Progenitor cell of endocrine pancreas (in vitro differentiated cells): ENCODE measurements at regions not wholly inside any gene's neighbourhood (a gene's known extent, or its start where the extent isn't known, plus 50 kb on each side); places are given as distances from the start of the nearest gene placed in this dataset.
A peak's percentile ranks its signal among the peaks of the same experiment; 100 is the strongest.

Experiments used
- DNase-seq: peaks from one replicate; pipeline ENCODE4 v3.0.0; 2021; ENCODE audit warnings: low spot score; ENCODE audit not compliant: unreplicated experiment
- H3K27ac Mint-ChIP-seq: 2 replicates; pipeline ENCODE4 v1.8.0; 2021; ENCODE audit warnings: mild to moderate bottlenecking, moderate library complexity, mixed read lengths
- H3K27me3 Mint-ChIP-seq: 2 replicates; pipeline ENCODE4 v1.8.0; 2021; ENCODE audit warnings: mixed read lengths
- H3K36me3 Mint-ChIP-seq: 2 replicates; pipeline ENCODE4 v1.8.0; 2022; ENCODE audit warnings: mixed read lengths; ENCODE audit not compliant: insufficient read depth
- H3K4me1 Mint-ChIP-seq: 2 replicates; pipeline ENCODE4 v1.8.0; 2021; ENCODE audit warnings: low read depth, mixed read lengths
- H3K4me3 Mint-ChIP-seq: 2 replicates; pipeline ENCODE4 v1.8.0; 2021; ENCODE audit warnings: low read depth, mild to moderate bottlenecking, moderate library complexity, mixed read lengths
- H3K9me3 Mint-ChIP-seq: 2 replicates; pipeline ENCODE4 v1.8.0; 2021; ENCODE audit warnings: low read depth, mixed read lengths
- CTCF ChIP-seq: fragments of 200-600 bp; sonication (generic); IDR thresholded peaks from one replicate; pipeline ENCODE4 v1.5.0; 2021; ENCODE audit warnings: antibody characterized with exemption, mild to moderate bottlenecking; ENCODE audit not compliant: unreplicated experiment

GRCh38 chr9:130765137-130766020 lies 69.7 kb upstream of the ABL1 start:
- H3K36me3 Mint-ChIP-seq: no peaks in the 10 kb centered on the region
- no peaks in the 10 kb centered on the region for H3K9me3 Mint-ChIP-seq
- no peak for DNase-seq
- H3K4me1 Mint-ChIP-seq: peaks cover 25% of the 10 kb centered on the region
- no peak overlapping the region for H3K4me3 Mint-ChIP-seq
- H3K27me3 Mint-ChIP-seq: no peaks in the 10 kb centered on the region
- TF ChIP-seq CTCF: no peak
- no peak overlapping the region for H3K27ac Mint-ChIP-seq

DNA sequence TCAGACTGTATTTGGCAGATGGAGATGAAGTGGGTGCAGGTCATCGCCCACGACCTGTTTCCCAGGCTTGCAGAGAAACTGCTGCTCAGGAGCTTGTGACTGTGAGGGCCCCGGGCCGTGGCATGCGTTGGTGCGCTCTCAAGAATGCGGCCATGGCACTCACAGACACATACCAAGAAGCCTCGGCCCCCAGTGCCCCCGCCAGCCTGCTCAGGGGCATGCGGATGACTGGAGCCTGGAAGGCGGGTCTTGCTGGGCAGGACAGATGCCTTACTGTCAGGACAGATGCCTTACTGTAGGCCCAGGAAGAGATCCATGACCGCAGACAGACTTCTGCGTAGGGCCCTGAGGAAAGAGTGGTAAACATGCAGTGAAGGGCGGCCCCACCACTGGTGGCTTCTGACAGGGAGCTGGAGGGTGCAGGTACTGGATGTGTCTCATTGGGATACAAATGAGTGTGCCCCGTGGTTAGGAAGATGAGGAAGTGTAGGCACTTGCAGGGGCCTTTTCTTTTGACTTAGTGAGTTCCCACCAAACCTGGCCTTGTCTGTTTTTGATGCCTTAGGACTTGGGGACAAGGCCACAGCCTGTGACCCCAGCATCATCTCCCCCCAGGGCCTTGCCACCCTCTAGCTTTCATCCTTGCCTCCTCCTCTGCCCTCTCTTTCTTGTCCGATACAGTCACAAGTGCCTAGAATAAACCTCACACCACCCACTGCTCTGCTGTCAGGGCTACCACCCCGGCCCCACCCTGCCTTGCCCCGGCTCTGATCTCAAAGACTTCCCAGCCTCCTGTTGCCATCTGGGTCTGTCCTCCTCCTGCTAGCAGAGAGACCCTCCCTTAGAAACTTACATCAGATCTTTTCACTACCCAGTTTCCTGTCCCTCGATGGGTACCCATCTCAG lies 68.8 kb upstream of the ABL1 start:
- no peaks in the 10 kb centered on the region for H3K27me3 Mint-ChIP-seq
- TF ChIP-seq CTCF: no peak
- peaks cover 25% of the 10 kb centered on the region for H3K4me1 Mint-ChIP-seq
- no peak for DNase-seq
- H3K36me3 Mint-ChIP-seq: no peaks in the 10 kb centered on the region
- H3K4me3 Mint-ChIP-seq: no peak overlapping the region
- no peaks in the 10 kb centered on the region for H3K9me3 Mint-ChIP-seq
- peak overlapping the region; percentile 56 for H3K27ac Mint-ChIP-seq

DNA sequence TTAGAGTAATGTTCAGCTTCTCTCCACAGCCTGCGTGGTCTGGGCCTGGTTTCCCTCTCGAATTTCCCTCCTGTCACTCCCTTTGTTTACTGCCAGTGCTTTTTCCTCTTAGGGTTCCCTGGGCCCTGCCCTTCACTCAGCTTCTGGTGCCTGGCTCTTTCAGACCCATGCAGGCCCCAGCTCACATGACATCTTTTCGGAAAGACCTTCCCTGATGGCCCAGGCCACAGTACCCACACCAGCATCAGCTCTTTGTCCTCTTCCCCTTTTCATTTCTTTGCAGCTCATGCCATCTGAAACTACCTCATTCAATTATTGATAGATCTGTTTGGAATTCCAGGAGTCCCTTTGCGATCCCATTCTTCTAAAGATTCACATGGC lies 68.1 kb upstream of the ABL1 start:
- H3K27me3 Mint-ChIP-seq: no peaks in the 10 kb centered on the region
- DNase-seq: no peak
- no peaks in the 10 kb centered on the region for H3K9me3 Mint-ChIP-seq
- peak overlapping the region; percentile 2 for H3K27ac Mint-ChIP-seq
- H3K4me1 Mint-ChIP-seq: peaks cover 25% of the 10 kb centered on the region
- H3K36me3 Mint-ChIP-seq: no peaks in the 10 kb centered on the region
- no peak for TF ChIP-seq CTCF
- H3K4me3 Mint-ChIP-seq: no peak overlapping the region

- Mint-ChIP-seq H3K4me3 (no peak overlapping the region), H3K27ac (peak overlapping the region; percentile 7), H3K9me3 (no peaks in the 10 kb centered on the region), H3K4me1 (peaks cover 28% of the 10 kb centered on the region), H3K36me3 (peaks cover 1% of the 10 kb centered on the region), H3K27me3 (no peaks in the 10 kb centered on the region)
- no peak for TF ChIP-seq CTCF
- DNase-seq: no peak
Observed at GRCh38 chr9:130768265-130768664, 66.8 kb upstream of the ABL1 start.

- peaks cover 28% of the 10 kb centered on the region for H3K4me1 Mint-ChIP-seq
- no peak overlapping the region for H3K4me3 Mint-ChIP-seq
- no peak for DNase-seq
- H3K36me3 Mint-ChIP-seq: peaks cover 1% of the 10 kb centered on the region
- no peaks in the 10 kb centered on the region for H3K27me3 Mint-ChIP-seq
- H3K9me3 Mint-ChIP-seq: no peaks in the 10 kb centered on the region
- TF ChIP-seq CTCF: no peak
- H3K27ac Mint-ChIP-seq: peak overlapping the region; percentile 50
Observed at GRCh38 chr9:130768891-130769403, 66.1 kb upstream of the ABL1 start.
